GM12878 (cell line): ENCODE measurements at regions not wholly inside any gene's neighbourhood (a gene's known extent, or its start where the extent isn't known, plus 50 kb on each side); places are given as distances from the start of the nearest gene placed in this dataset.

Source experiments
- ATAC-seq: fragments of 200-7000 bp; cut with Tn5 transposase; 3 replicates; pipeline ENCODE4 v1.9.1; 2020; ENCODE audit warnings: mild to moderate bottlenecking, moderate library complexity
- BruUV-seq: library from RNA; stranded (reverse); fragments of 400-500 nt; replicated peaks from 2 replicates; lab custom pipeline; 2021; lab: Mats Ljungman, UMichigan
- CTCF ChIA-PET: fragments of 300-600 bp; sonication (Branson Sonifier 250); formaldehyde crosslinking; extraction: SDS; loops from one replicate; lab custom pipeline; 2021; ENCODE audit warnings: inconsistent platforms; lab: Yijun Ruan, JAX
- POLR2A ChIA-PET: fragments of 350-600 bp; formaldehyde crosslinking; extraction: SDS; loops from one replicate; lab custom pipeline; 2021; ENCODE audit warnings: inconsistent platforms; lab: Charles Lee
- RAD21 ChIA-PET: fragments of 300-600 bp; sonication (Branson Sonifier 250); formaldehyde crosslinking; loops from one replicate; lab custom pipeline; 2023; ENCODE audit warnings: antibody characterized with exemption; ENCODE audit not compliant: unreplicated experiment; lab: Charles Lee
- SMC1A ChIA-PET: fragments of 300-600 bp; sonication (Branson Sonifier 250); formaldehyde crosslinking; loops from one replicate; lab custom pipeline; 2023; ENCODE audit not compliant: unreplicated experiment, uncharacterized antibody; lab: Charles Lee
- DNase-seq: peaks from one replicate; pipeline ENCODE4 v3.0.0-alpha.2; 2011; ENCODE audit warnings: low read depth, low spot score
- FAIRE-seq: peaks from 3 replicates; lab custom pipeline; 2011; peaks lifted over from hg19 to GRCh38; lab: Jason Lieb, UNC
- H2AFZ ChIP-seq: 2 replicates; pipeline ENCODE4 v1.6.0; 2011; ENCODE audit warnings: low read depth, low read length, control low read depth; ENCODE audit not compliant: control insufficient read depth
- H3K27ac ChIP-seq: 2 replicates; pipeline ENCODE4 v1.5.1; 2011; ENCODE audit warnings: control low read depth; ENCODE audit not compliant: control insufficient read depth, insufficient read depth
- H3K27me3 ChIP-seq, 2 experiments: replicated peaks in 1 of 2; 2 replicates each; pipeline versions ENCODE4 v1.6.0 to v1.6.1; 2011; ENCODE audit warnings: low read length in 1 of 2; ENCODE audit not compliant: control insufficient read depth in 2 of 2, insufficient read depth in 2 of 2
- H3K36me3 ChIP-seq, 2 experiments: 2 replicates each; pipeline ENCODE4 v1.5.1; 2011; ENCODE audit warnings: low read length in 1 of 2; ENCODE audit not compliant: control insufficient read depth in 2 of 2, insufficient read depth in 2 of 2
- H3K4me1 ChIP-seq: 2 replicates; pipeline ENCODE4 v1.6.1; 2011; ENCODE audit warnings: mild to moderate bottlenecking, low read length, moderate library complexity, mixed read lengths; ENCODE audit not compliant: control insufficient read depth, insufficient read depth
- H3K4me2 ChIP-seq: 2 replicates; pipeline ENCODE4 v1.6.0; 2011; ENCODE audit warnings: control low read depth; ENCODE audit not compliant: control insufficient read depth, insufficient read depth
- H3K4me3 ChIP-seq: fragments of 200-600 bp; sonication (generic); 2 replicates; pipeline ENCODE4 v1.5.1; 2016
- H3K79me2 ChIP-seq: 2 replicates; pipeline ENCODE4 v1.6.0; 2011; ENCODE audit warnings: low read length; ENCODE audit not compliant: control insufficient read depth, insufficient read depth
- H3K9ac ChIP-seq: 2 replicates; pipeline ENCODE4 v1.8.0; 2011; ENCODE audit warnings: low read length, control low read depth, mixed read lengths; ENCODE audit not compliant: control insufficient read depth, insufficient read depth
- H3K9me3 ChIP-seq: replicated peaks from 3 replicates; pipeline ENCODE4 v1.5.1; 2011; ENCODE audit warnings: mild to moderate bottlenecking, low read length; ENCODE audit not compliant: control insufficient read depth, insufficient read depth
- H4K20me1 ChIP-seq: 2 replicates; pipeline ENCODE4 v1.6.0; 2011; ENCODE audit not compliant: control insufficient read depth, insufficient read depth
- CHD1 ChIP-seq: IDR thresholded peaks from 2 replicates; pipeline ENCODE4 v1.6.1; 2012; ENCODE audit warnings: low read depth, low read length, improper control_type of control experiment
- CREM ChIP-seq: IDR thresholded peaks from 2 replicates; pipeline ENCODE4 v1.6.1; 2014; ENCODE audit warnings: antibody characterized with exemption, low read depth
- ETV6 ChIP-seq, 2 experiments: fragments of 450-650 bp in 1 of 2; IDR thresholded peaks in 1 of 2; conservative IDR thresholded peaks in 1 of 2; 2 replicates each; pipeline ENCODE4 v1.6.1; 2014; ENCODE audit warnings: antibody characterized with exemption in 1 of 2, borderline replicate concordance in 1 of 2, low read depth in 1 of 2, mild to moderate bottlenecking in 1 of 2, moderate library complexity in 1 of 2
- MEF2A ChIP-seq: IDR thresholded peaks from 2 replicates; pipeline ENCODE4 v1.6.1; 2011; ENCODE audit warnings: low read depth, mild to moderate bottlenecking, low read length, moderate library complexity; ENCODE audit not compliant: insufficient read depth
- NFIC ChIP-seq: IDR thresholded peaks from 2 replicates; pipeline ENCODE4 v1.6.1; 2012; ENCODE audit warnings: low read depth, mild to moderate bottlenecking, inconsistent platforms, low read length, moderate library complexity
- NFYB ChIP-seq: IDR thresholded peaks from 2 replicates; pipeline ENCODE4 v1.6.1; 2011; ENCODE audit warnings: low read depth, mild to moderate bottlenecking, low read length, improper control_type of control experiment, moderate library complexity; ENCODE audit not compliant: insufficient read depth
- NR2F1 ChIP-seq: fragments of 450-650 bp; conservative IDR thresholded peaks from 2 replicates; pipeline ENCODE4 v1.6.1; 2017; ENCODE audit warnings: mild to moderate bottlenecking
- POLR2A ChIP-seq: IDR thresholded peaks from 2 replicates; pipeline ENCODE4 v1.6.1; 2011; ENCODE audit warnings: low read depth, mild to moderate bottlenecking, low read length
- RUNX3 ChIP-seq: IDR thresholded peaks from 2 replicates; pipeline ENCODE4 v1.6.1; 2012; ENCODE audit warnings: low read length, inconsistent platforms
- TAF1 ChIP-seq: IDR thresholded peaks from 2 replicates; pipeline ENCODE4 v1.6.1; 2011; ENCODE audit warnings: mild to moderate bottlenecking, low read depth, low read length, borderline replicate concordance
- ZNF622 ChIP-seq: fragments of 450-650 bp; IDR thresholded peaks from 2 replicates; pipeline ENCODE4 v1.6.1; 2017; ENCODE audit warnings: mild to moderate bottlenecking, inconsistent platforms
- WGBS: methylation state at CpG from one replicate; pipeline ENCODE4 v1.1.6; 2016; ENCODE audit warnings: low lambda C conversion rate; ENCODE audit not compliant: insufficient replicate concordance, insufficient coverage; ENCODE audit errors: missing lambda C conversion rate; 5-methylcytosine and 5-hydroxymethylcytosine counted together
- in situ Hi-C: fragments of 300-500 bp; cut with MboI; formaldehyde crosslinking; loops from 9 replicates; pipeline ENCODE4 v1.14.3; 2018; ENCODE audit warnings: mixed read lengths
- intact Hi-C: fragments of 100-400 bp; cut with micrococcal nuclease; formaldehyde crosslinking; loops from one replicate; pipeline ENCODE4 v1.14.2; 2022; ENCODE audit not compliant: unreplicated experiment
- TF ChIP-seq, protein P1 (sequence below): fragments of 450-650 bp; IDR thresholded peaks from 2 replicates; pipeline ENCODE4 v1.6.1; 2018; ENCODE audit warnings: mild to moderate bottlenecking, low read depth, moderate library complexity; ENCODE audit not compliant: partially characterized antibody

DNA sequence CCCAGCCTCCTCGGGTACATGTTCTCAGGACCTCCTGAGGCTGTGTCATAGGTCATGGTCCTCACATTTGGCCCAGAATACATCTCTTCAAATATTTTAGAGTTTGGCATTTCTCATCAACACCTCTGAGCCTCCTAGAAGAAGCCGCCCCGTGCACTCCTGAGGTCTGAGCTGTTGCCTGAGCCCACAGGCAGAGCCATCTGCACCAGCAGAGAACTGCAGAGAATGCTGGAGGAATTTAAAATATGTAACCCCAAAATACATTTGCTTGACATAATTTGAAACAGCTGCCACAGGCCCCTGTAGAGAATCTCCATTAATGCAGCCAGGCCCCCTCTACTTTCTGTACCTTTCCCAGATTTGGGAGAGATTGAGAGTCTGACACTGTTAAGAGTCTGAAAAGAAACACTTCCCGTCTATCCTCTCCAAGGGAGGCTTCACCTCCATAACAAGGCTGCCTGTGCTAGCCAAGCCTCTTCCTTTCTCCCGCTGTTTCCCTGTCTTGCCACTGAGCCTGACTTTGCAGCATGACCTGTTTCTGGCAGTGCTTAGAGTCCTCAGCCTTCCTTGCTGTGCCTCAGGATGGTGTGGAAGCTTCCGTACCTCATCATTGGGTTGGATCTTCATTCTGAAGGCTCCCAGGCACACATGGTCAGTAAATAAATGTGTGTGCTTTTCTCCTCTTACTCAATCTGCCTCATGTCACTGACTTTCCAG is 95.4 kb upstream of the SFSWAP start:
- FAIRE-seq (no peak), ATAC-seq (no peak), DNase-seq (no peak)
- no peaks in the 10 kb centered on the region; the same call in 1 of the 2 replicates for H3K4me1 ChIP-seq
- H3K9me3 ChIP-seq, result no peaks in the 10 kb centered on the region
- no TSS peak for BruUV-seq
- H3K4me2 ChIP-seq, result no peak overlapping the region
- WGBS, result 27% methylated on average over 6 of the region's 6 CpGs
- no peak overlapping the region for H2AFZ ChIP-seq
- SMC1A ChIA-PET, result interaction anchor here (0.7 kb wide), 1 partner anchor 140 kb away, joined by 4 read pairs; no protein-coding TSS in a partner anchor
- H4K20me1 ChIP-seq, result no peaks in the 10 kb centered on the region
- H3K4me3 ChIP-seq, result no peak overlapping the region
- RAD21 ChIA-PET, result no interaction called here
- no peak overlapping the region for H3K9ac ChIP-seq
- intact Hi-C loops (no loop called here), in situ Hi-C loops (no loop called here)
- no peak overlapping the region for H3K27ac ChIP-seq
- no peak for TF ChIP-seq NR2F1
- TF ChIP-seq TAF1, result no peak
- TF ChIP-seq POLR2A, result no peak
- TF ChIP-seq, protein P1, sequence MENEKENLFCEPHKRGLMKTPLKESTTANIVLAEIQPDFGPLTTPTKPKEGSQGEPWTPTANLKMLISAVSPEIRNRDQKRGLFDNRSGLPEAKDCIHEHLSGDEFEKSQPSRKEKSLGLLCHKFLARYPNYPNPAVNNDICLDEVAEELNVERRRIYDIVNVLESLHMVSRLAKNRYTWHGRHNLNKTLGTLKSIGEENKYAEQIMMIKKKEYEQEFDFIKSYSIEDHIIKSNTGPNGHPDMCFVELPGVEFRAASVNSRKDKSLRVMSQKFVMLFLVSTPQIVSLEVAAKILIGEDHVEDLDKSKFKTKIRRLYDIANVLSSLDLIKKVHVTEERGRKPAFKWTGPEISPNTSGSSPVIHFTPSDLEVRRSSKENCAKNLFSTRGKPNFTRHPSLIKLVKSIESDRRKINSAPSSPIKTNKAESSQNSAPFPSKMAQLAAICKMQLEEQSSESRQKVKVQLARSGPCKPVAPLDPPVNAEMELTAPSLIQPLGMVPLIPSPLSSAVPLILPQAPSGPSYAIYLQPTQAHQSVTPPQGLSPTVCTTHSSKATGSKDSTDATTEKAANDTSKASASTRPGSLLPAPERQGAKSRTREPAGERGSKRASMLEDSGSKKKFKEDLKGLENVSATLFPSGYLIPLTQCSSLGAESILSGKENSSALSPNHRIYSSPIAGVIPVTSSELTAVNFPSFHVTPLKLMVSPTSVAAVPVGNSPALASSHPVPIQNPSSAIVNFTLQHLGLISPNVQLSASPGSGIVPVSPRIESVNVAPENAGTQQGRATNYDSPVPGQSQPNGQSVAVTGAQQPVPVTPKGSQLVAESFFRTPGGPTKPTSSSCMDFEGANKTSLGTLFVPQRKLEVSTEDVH, result no peak
- TF ChIP-seq ETV6 (conservative IDR thresholded peaks at IDR 0.05 in 1 of 2, IDR thresholded peaks at IDR 0.05 in 1 of 2; ENCODE audit: borderline replicate concordance in 1 of 2, low read depth in 1 of 2), result no peak
- TF ChIP-seq CREM, result no peak
- no peak for TF ChIP-seq ZNF622
- TF ChIP-seq NFIC, result no peak
- no peak for TF ChIP-seq CHD1
- TF ChIP-seq MEF2A, result no peak
- TF ChIP-seq RUNX3, result no peak
- no peak for TF ChIP-seq NFYB
- H3K36me3 ChIP-seq, result no peaks in the 10 kb centered on the region
- CTCF ChIA-PET, result no interaction called here
- POLR2A ChIA-PET, result no interaction called here
- H3K27me3 ChIP-seq, result peaks cover 2 to 5% of the 10 kb centered on the region in 2 experiments; a peak in 3 of 4 replicates
- no peaks in the 10 kb centered on the region for H3K79me2 ChIP-seq
